HG02759 (cell line): ENCODE measurements at regions not wholly inside any gene's neighbourhood (a gene's known extent, or its start where the extent isn't known, plus 50 kb on each side); places are given as distances from the start of the nearest gene placed in this dataset.
"Not testable (repeated sequence)": the region's sequence is repeated elsewhere in the genome, so short reads cannot be mapped to it uniquely, and the experiment has no call there.

Source experiments
- ATAC-seq: cut with Tn5 transposase; IDR thresholded peaks from one replicate; pipeline ENCODE4 v1.9.1; 2021; ENCODE audit warnings: mild to moderate bottlenecking, moderate library complexity; ENCODE audit not compliant: unreplicated experiment

DNA sequence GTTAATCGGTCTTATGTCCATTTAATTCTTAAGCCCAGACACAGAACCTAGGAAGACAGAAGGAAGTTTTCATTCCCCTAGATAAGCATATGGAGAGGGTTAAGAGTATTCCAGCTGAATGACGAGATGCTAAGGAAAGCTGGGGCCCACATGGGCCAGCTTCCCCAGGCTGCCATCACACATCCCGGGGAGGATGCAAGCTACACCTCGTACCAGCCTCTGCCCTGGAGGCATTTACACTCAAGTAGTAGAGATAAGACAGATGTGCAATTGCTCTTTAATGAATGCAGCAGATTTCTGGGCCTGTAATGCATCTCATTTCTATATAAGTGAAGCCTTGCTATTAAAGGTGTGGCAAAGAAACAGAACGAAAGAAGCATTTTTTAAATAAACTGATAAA lies 144.5 kb downstream of the MEX3B start:
- ATAC-seq, result no peak

DNA sequence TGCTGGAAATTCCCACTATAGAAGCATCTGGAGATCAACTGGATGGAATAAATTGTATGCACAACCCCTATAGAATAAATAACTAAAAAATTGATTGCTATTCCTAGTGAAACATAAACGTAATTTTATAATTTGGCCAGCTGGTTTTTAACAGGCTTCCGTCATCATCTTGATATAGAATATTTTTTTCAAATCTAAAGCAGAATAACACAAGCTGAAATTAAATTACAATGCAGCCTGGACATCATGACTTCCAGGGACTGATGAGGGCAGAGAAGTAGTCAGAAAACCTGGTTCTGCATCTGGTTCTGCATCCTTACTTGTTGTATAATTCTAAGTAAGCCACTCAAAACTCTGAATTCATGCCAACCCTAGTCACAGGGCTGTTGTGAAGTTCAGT lies 146.1 kb downstream of the MEX3B start:
- ATAC-seq, result no peak

DNA sequence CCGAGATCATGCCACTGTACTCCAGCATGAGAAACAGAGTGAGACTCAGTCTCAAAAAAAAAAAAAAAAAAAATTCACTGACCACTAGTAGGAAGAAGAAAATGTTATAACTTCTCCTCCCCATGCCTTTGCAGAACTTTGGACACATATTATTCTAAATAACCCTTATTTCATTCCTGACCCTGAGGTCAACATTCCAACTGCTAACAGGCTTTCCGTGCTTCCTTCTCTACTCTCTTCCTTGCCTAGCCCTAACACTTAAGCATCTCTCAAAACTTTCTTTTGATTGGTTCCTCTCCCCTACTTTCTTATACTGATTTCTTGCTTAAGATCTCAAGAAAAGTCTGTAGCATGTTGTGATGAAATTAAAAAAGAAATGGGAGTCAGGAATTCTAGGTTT lies 146.8 kb downstream of the MEX3B start:
- no peak for ATAC-seq

DNA sequence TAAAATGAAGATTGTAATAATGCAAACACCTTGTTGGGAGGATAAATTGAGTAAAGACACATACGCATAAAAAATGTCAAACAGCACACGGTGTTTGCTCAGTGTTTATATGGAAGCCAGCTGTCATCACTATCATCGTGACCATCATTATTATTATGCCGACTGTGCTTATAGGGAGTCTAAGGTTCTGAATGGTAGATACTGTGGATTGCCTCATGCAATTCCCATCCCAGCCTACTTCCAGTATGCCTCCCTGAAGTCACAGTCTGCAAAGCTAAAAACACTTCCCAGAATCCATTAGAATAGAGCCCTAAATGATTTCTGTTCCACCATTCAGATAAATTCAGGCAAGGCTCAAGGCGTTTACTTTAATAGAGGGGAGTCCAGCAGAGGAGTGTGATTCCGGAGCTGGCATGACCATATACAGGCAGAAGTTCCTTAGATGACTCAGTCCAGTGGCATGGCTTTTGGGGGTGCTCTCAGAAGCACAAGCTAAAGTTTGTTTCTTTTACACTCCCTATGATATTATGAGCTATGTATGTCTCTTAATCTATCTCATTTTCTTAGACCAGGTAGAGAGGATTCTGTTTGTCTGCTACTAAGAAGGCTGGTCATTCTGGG lies 148.7 kb downstream of the MEX3B start:
- no peak for ATAC-seq

DNA sequence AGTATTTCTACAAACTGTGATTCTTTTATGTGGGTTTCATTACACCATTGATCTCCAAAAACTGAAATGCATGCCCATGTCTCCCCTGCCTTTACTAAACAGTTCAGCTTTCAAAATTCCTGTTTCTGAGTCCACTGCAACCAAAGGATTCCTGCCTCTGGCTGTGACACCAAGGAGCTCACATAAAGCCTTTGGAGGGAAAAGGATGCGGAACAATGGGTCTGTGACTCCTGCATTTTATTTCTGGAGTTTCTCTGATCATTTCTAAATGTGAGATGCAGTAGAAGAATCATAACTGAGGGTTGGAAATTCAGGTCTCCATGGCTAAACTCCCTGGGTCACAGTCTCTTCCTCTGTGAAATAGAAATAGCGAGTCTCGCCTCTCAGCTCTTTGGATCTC lies 149.5 kb downstream of the MEX3B start:
- no peak for ATAC-seq

DNA sequence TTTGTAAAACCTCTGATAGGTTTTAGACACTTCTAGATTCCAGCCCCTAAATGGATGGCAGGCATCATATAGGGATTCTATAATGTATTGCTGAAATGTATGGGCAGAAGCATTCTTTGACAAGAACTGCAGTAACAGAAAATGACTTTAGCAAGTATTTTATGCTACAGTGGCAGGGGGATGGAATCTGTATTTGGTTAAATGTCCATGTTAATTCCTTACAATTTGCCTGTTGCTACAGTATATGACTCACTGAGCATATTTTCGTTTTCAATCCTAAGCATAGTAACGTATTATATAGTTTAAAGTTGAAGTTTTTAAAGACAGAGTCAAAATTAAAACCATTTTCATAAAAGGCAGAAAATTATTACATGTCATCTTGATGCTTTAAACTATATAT lies 150.1 kb downstream of the MEX3B start:
- no peak for ATAC-seq

DNA sequence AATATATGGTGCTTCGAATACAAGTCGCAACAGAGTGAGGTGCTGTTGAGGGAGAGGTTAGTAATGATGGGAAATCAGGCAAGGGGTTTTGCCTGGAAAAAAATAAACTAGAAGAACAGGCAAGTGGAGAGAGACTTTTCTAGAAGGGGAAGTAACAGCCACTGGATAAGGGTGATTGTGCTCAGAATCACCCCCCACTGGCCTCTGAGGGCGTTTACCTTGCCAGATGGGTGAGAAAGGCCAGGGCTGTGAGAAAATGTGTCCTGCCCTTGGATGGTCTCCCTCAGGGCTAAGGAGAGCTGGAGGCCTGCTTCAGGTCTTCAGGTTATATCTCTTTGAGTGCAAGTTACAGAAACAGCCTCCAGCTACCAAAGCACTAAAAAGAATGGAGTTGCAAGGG lies 151.8 kb downstream of the MEX3B start:
- no peak for ATAC-seq

DNA sequence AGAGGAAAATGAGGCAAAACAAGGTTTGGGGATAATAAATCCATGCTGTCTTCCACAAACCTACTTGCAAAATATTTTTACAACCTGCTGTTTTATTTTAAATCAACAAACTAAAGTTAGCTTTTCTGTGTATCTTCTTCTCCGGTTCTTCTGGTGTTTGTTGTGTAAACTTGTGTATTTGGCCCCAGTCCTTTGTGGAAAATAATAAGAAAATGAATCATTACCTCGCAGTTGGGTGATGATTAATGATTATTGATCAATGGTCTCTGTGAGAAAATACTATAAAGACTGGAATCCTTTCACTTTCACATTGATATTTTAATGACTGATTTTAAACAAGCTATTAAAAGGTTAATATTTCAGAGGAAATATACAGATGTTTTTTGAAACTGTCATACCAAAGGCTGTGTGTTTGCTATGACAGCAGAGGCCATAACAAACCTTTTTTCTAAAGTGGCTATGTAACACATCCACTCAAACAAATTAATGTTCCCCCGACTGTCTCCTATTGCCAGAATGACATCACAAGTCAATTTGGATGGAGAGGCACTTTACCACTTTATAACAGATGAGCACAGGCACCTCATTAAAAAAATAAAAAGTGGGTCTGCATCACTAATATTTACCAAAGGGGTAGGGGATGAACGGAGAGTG lies 152.5 kb downstream of the MEX3B start:
- no peak for ATAC-seq

DNA sequence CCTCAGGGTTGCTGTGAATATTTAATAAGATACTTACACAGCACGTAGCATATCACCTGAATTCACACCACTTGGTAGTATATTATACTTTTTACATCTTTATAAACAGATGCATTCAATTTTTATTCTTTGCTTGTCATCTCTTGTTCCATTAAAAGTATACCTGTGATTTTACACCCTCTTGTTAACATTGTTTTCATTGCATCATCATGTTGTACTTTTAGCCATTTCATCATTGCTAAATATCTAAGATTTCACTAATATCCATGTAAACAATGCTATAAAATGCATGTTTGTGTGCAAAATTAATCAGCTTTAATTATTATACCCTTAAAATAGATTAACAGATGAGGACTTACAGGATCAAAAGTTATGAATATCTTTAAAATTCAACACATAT lies 155.3 kb downstream of the MEX3B start:
- no peak for ATAC-seq

DNA sequence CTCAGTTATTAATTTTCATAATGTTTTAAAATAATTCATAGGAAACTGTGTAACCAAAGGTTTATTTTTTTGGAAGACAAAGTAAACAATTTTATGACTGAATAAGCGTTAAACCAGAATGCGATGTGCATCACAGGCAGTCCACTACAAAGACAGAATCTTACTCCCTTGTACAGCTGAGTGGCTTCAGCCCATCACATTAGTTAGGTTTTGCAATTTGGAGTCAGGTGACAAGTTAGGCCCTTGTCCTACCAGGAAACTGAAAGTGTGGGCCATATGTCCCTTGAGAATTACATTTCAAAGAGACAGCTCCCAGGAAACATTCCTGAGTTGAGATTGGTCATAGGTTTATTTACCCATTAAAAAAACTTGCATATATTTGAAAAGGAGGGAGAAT lies 156.3 kb downstream of the MEX3B start:
- ATAC-seq, result no peak

DNA sequence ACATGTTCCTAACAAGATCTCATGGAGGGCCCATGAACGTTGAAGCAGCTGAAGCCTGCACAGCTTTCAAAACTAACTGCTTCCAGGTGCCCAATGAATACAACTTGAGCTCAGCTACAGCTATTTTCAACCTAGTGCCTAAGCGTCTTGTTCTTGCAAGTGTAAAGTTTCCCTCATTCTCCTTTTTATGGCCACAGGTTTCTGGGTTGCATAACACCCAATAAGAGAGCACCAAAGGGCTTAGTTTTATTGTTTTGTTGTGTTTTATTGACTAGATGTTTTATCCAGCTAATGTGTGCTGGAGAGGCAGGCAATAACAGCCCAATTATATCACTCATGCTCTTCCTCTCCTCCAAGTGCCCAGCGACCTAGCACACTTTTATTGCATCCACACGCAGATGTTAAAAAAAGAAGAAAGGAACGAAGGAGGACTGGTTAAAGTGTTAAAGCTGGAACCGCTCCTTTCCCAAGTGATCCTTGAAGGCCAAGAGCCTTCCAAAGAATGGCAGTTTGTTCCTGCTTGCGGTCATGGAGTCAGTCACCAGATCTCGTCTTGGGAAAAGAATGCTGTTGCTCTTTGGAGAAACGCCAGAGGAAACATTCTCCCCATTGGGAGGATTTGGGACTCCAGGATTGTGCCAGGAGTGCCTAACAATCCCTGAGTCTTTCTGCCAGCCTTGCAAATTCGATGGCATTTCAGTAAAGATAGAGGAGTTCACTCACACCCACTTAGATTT lies 156.9 kb downstream of the MEX3B start:
- ATAC-seq, result no peak

DNA sequence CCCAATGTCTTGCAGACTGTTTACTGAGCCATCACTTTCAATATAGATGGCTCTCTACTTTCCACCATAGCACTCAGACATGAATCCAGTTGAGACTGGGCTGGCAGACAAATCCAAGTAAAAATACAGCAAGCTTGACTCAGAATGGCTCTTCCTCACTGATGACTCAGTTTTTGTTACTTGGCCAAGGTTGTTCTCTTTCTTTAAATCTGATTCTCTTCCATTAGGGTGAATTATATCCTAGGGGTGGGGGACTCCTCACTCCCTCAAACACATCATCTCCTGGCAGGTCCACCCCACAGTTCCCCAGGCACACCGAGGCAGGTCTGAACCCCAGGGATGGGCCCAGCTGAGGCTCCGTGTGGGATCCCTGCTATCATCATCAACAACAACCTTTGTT lies 157.9 kb downstream of the MEX3B start:
- no peak for ATAC-seq

DNA sequence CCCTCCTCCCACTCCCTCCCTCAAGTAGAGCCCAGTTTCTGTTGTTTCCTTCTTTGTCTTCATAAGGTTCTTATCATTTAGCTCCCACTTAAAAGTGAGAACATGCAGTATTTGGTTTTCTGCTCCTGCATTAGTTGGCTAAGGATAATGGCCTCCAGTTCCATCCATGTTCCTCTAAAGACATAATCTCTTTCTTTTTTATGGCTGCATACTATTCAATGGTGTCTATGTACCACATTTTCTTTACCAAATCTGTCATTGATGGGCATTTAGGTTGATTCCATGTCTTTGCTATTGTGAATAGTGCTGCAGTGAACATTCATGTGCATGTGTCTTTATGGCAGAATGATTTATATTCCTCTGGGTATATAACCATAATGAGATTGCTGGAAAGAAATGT lies 158.6 kb downstream of the MEX3B start:
- ATAC-seq, result not testable (repeated sequence)

DNA sequence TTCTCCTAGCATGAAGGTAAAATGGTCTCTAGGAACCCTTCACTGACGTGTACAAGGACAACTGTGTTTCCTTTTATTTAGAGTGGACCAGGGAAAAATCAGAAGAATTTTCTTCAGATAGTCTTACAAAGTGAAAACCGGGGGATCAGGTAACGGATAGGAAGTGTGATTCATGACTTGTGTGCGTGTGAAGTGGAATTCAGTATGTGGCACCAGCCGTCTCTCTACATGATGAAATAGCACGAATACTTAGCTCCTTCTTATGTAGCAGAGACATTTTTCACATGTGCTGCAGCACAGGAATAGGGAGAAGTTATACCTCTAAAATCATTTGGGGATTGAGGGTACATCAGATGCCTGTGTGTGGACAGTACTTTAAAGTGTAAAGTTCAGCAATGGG lies 159.2 kb downstream of the MEX3B start:
- ATAC-seq, result no peak

DNA sequence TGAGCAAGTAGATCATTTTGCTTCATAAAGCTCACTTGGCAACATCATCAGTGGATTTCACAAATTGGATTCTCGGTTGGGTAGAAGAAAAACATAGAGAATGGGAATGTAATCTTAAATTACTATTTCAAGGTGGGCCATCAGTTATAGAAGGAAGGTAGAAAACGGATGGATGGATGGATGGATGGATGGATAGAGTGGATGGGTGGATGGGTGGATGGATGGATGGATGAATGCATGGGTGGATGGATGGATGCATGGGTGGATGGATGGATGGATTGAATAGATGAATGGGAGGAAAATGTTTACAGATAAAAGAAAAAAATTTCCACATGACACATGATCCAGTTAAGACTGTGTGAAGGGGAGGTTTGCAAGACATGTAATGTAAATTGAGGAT lies 159.7 kb downstream of the MEX3B start:
- ATAC-seq, result no peak

DNA sequence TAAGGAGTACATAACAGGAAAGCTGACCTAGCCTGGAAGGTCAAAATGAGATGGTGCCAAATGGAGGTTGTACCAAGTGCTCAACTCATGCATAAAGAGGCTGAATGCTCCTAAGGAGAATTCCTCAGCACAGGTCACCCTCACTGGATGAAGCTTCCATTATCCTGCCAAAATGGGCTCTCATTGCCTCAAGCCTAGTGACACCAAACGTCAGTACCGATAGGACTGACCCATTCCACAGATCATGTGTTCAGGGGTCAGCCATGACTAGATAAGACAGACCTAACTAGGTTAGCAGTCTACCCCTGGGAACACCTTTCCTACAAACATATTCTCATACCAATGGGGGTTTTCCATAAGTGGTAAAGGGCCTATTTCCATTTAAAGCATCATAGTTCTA lies 160.7 kb downstream of the MEX3B start:
- no peak for ATAC-seq

DNA sequence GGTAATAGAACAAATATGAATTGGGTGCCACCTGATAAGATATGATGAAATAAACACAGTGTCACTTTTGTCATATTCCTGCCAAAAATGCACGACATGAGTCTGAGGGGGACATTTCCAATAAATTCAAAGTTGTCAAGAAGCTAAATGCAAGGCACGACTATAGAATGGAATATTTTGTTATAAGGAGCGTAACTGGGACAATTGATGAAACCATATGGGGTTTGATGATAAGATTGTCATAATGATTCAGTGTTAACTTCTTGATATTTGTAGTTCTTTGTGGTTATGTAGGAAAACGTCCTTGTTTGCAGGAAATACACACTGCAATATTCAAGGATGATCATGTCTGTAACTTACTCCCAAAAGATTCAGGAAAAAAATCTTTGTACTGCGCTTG lies 163.3 kb downstream of the MEX3B start:
- ATAC-seq, result no peak

DNA sequence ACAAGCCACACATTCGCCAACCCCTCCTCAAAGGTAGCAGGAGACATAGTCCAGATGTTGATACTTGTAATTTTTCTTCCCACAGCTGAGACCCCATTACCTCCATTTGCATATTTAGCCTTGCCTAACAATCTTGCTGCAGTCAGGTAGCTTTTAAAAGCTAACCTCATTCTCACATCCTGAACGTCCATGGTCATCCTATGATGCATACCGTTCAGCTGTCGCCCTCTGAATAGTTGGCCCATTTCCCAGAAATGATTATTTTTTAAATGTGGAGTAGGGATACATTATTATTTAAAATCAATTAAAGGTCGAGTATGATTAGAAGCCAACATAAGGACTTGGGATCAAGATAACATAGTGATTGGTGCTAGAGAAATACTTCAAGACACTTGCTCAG lies 165.0 kb downstream of the MEX3B start:
- no peak for ATAC-seq

DNA sequence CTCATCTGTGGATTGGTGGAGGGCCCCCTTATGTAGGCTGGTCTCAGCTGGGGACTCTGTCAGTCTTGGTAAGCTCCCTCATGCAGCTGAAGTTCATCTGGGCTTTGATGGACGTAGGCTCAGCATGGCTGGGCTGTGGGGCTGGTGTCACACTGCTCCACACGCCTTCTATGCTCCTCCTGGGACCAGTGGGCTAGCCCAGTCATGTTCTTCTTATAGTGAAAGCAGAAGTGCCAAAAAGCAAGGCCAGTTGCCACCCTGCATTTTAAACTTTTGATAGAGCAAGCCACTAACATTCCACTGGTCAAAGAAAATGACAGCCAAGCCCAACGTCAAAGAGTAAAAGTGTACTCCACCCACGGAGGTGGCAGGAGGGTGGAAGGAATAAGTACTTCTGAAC lies 165.5 kb downstream of the MEX3B start:
- peak; percentile 45 for ATAC-seq

DNA sequence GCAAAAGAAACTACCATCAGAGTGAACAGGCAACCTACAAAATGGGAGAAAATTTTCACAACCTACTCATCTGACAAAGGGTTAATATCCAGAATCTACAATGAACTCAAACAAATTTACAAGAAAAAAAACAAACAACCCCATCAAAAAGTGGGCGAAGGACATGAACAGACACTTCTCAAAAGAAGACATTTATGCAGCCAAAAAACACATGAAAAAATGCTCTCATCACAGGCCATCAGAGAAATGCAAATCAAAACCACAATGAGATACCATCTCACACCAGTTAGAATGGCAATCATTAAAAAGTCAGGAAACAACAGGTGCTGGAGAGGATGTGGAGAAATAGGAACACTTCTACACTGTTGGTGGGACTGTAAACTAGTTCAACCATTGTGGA lies 170.1 kb downstream of the MEX3B start:
- ATAC-seq, result not testable (repeated sequence)

DNA sequence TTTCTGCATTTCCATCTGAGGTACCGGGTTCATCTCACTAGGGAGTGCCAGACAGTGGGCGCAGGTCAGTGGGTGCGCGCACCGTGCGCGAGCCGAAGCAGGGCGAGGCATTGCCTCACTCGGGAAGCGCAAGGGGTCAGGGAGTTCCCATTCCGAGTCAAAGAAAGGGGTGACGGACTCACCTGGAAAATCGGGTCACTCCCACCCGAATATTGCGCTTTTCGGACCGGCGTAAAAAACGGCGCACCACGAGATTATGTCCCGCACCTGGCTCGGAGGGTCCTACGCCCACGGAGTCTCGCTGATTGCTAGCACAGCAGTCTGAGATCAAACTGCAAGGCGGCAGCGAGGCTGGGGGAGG lies 175.1 kb downstream of the MEX3B start:
- not testable (repeated sequence) for ATAC-seq

DNA sequence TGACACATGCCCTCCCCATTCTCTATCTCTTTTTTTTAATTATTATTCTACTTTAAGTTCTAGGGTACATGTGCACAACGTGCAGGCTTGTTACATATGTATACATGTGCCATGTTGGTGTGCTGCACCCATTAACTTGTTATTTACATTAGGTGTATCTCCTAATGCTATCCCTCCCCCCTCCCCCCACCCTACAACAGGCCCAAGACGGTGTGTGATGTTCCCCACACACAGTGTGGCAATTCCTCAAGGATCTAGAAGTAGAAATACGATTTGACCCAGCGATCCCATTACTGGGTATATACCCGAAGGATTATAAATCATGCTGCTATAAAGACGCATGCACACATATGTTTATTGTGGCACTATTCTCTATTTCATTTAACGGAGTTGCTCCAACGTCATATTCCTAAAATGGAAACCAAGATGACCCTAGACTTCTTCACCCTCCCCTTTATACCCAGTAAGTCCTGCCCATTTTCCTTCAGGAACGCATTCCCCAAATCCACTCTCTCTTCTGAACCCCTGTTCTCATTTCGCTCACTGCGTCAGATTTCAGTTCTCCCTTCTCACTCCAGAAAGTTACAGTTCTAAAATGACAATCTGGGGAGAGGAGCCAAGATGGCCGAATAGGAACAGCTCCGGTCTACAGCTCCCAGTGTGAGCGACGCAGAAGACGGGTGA lies 175.6 kb downstream of the MEX3B start:
- not testable (repeated sequence) for ATAC-seq
